H1 (cell line): ENCODE measurements at regions not wholly inside any gene's neighbourhood (a gene's known extent, or its start where the extent isn't known, plus 50 kb on each side); places are given as distances from the start of the nearest gene placed in this dataset.

ENCODE experiments used
- CTCF ChIA-PET: fragments of 300-600 bp; sonication (Branson Sonifier 250); formaldehyde crosslinking; loops from one replicate; lab custom pipeline; 2021; ENCODE audit not compliant: partially characterized antibody; lab: Charles Lee
- POLR2A ChIA-PET: fragments of 300-600 bp; sonication (Branson Sonifier 250); formaldehyde crosslinking; loops from one replicate; lab custom pipeline; 2021; ENCODE audit warnings: inconsistent platforms; ENCODE audit not compliant: partially characterized antibody; lab: Charles Lee
- DNase-seq, 2 experiments: peaks; one replicate each; pipeline versions ENCODE4 v3.0.0 to v3.0.0-alpha.2; 2010 to 2022; ENCODE audit warnings: low spot score in 2 of 2, low read depth in 1 of 2, mixed read lengths in 1 of 2
- FAIRE-seq: peaks from 2 replicates; lab custom pipeline; 2011; peaks lifted over from hg19 to GRCh38; lab: Jason Lieb, UNC
- H2AFZ ChIP-seq: 2 replicates; pipeline ENCODE4 v1.8.1; 2012; ENCODE audit warnings: low read length, inconsistent platforms
- H2AK5ac ChIP-seq: 2 replicates; pipeline ENCODE4 v1.6.1; 2013; ENCODE audit warnings: low read depth, low read length
- H2BK120ac ChIP-seq: replicated peaks from 2 replicates; pipeline ENCODE3; 2013; ENCODE audit warnings: low read depth, low read length, inconsistent platforms
- H2BK12ac ChIP-seq: 2 replicates; pipeline ENCODE4 v1.6.1; 2013; ENCODE audit warnings: low read depth, low read length
- H2BK15ac ChIP-seq: 2 replicates; pipeline ENCODE4 v1.6.1; 2013; ENCODE audit warnings: low read length
- H2BK20ac ChIP-seq: 2 replicates; pipeline ENCODE4 v1.6.1; 2013; ENCODE audit warnings: low read length
- H2BK5ac ChIP-seq: 2 replicates; pipeline ENCODE4 v1.6.1; 2013; ENCODE audit warnings: low read depth, low read length
- H3K14ac ChIP-seq: 2 replicates; pipeline ENCODE4 v1.6.1; 2013; ENCODE audit warnings: inconsistent platforms; ENCODE audit not compliant: insufficient read length
- H3K18ac ChIP-seq: 2 replicates; pipeline ENCODE4 v1.6.1; 2013; ENCODE audit warnings: low read length; ENCODE audit errors: extremely low read depth
- H3K23ac ChIP-seq: 2 replicates; pipeline ENCODE4 v1.6.1; 2013; ENCODE audit warnings: inconsistent platforms; ENCODE audit not compliant: insufficient read length
- H3K23me2 ChIP-seq: 2 replicates; pipeline ENCODE4 v1.6.1; 2013; ENCODE audit warnings: low read depth, low read length
- H3K27ac ChIP-seq: 2 replicates; pipeline ENCODE4 v1.6.1; 2011; ENCODE audit warnings: low read depth, low read length, inconsistent platforms
- H3K27me3 ChIP-seq, 4 experiments: replicated peaks in 1 of 4; 1 replicate in 1 of 4; 2 replicates in 3 of 4; pipeline versions ENCODE4 v1.6.1 to v1.8.1; 2011 to 2013; ENCODE audit warnings: low read length in 3 of 4, mild to moderate bottlenecking in 3 of 4, inconsistent platforms in 2 of 4, mixed read lengths in 2 of 4, moderate library complexity in 1 of 4; ENCODE audit not compliant: control insufficient read depth in 3 of 4, insufficient read depth in 3 of 4; ENCODE audit errors: extremely low read depth in 1 of 4
- H3K36me3 ChIP-seq, 4 experiments: 2 replicates each; pipeline versions ENCODE4 v1.6.1 to v1.8.1; 2011 to 2013; ENCODE audit warnings: mild to moderate bottlenecking in 4 of 4, low read length in 3 of 4, moderate library complexity in 2 of 4, control low read depth in 1 of 4, inconsistent platforms in 1 of 4; ENCODE audit not compliant: insufficient read depth in 4 of 4, control insufficient read depth in 2 of 4
- H3K4ac ChIP-seq: replicated peaks from 2 replicates; pipeline ENCODE3; 2013; ENCODE audit warnings: low read length, low read depth, mixed read lengths, inconsistent platforms; ENCODE audit not compliant: insufficient read length
- H3K4me1 ChIP-seq, 4 experiments: replicated peaks in 1 of 4; 1 replicate in 1 of 4; 2 replicates in 3 of 4; pipeline versions ENCODE4 v1.6.1 to v1.8.1; 2011 to 2013; ENCODE audit warnings: low read length in 3 of 4, inconsistent platforms in 2 of 4, mixed read lengths in 1 of 4; ENCODE audit not compliant: insufficient read depth in 4 of 4, control insufficient read depth in 3 of 4
- H3K4me2 ChIP-seq, 2 experiments: 2 replicates each; pipeline versions ENCODE4 v1.6.1 to v1.8.1; 2011 to 2013; ENCODE audit warnings: low read depth in 2 of 2, low read length in 2 of 2, control low read depth in 1 of 2, inconsistent platforms in 1 of 2, mild to moderate bottlenecking in 1 of 2; ENCODE audit not compliant: insufficient read depth in 1 of 2
- H3K4me3 ChIP-seq, 4 experiments: fragments of 200-600, 300-600 bp in 1 of 4; sonication (generic), shearing (Covaris generic), sonication (Bioruptor Twin) in 1 of 4; 2 replicates each; pipeline versions ENCODE4 v1.5.1 to v1.8.1; 2011 to 2016; ENCODE audit warnings: low read length in 4 of 4, low read depth in 3 of 4, control low read depth in 2 of 4, inconsistent platforms in 2 of 4, mild to moderate bottlenecking in 2 of 4, mixed read lengths in 1 of 4, moderate library complexity in 1 of 4; ENCODE audit not compliant: insufficient read depth in 2 of 4; ENCODE audit errors: extremely low read depth in 1 of 4
- H3K56ac ChIP-seq: replicated peaks from 2 replicates; pipeline ENCODE3; 2013; ENCODE audit warnings: low read depth, mild to moderate bottlenecking, mixed read lengths, low read length, inconsistent platforms; ENCODE audit not compliant: insufficient read length
- H3K79me1 ChIP-seq: 2 replicates; pipeline ENCODE4 v1.6.1; 2013; ENCODE audit warnings: low read depth, low read length, control low read depth
- H3K79me2 ChIP-seq, 2 experiments: 2 replicates each; pipeline versions ENCODE4 v1.6.1 to v1.8.1; 2012 to 2013; ENCODE audit warnings: low read length in 2 of 2, mild to moderate bottlenecking in 2 of 2, inconsistent platforms in 1 of 2; ENCODE audit not compliant: insufficient read depth in 2 of 2, control insufficient read depth in 1 of 2
- H3K9ac ChIP-seq, 4 experiments: replicated peaks in 1 of 4; 1 replicate in 1 of 4; 2 replicates in 3 of 4; pipeline versions ENCODE4 v1.6.1 to v1.8.1; 2011 to 2013; ENCODE audit warnings: low read depth in 3 of 4, low read length in 3 of 4, control low read depth in 2 of 4, mild to moderate bottlenecking in 2 of 4, moderate library complexity in 2 of 4, inconsistent platforms in 1 of 4; ENCODE audit errors: extremely low read depth in 1 of 4
- H3K9me3 ChIP-seq, 2 experiments: 2 replicates each; pipeline versions ENCODE4 v1.6.1 to v1.8.1; 2012 to 2013; ENCODE audit warnings: mild to moderate bottlenecking in 2 of 2, moderate library complexity in 2 of 2, control low read depth in 1 of 2, inconsistent platforms in 1 of 2, low read depth in 1 of 2, low read length in 1 of 2, mixed read lengths in 1 of 2; ENCODE audit not compliant: insufficient read depth in 2 of 2
- H4K20me1 ChIP-seq, 2 experiments: replicated peaks in 1 of 2; 2 replicates each; pipeline versions ENCODE3 to v1.8.1; 2011 to 2013; ENCODE audit warnings: inconsistent platforms in 2 of 2, low read length in 2 of 2, mild to moderate bottlenecking in 1 of 2; ENCODE audit not compliant: insufficient read depth in 2 of 2, control insufficient read depth in 1 of 2
- H4K5ac ChIP-seq: 2 replicates; pipeline ENCODE4 v1.6.1; 2013; ENCODE audit warnings: low read length, low read depth, mixed read lengths, inconsistent platforms; ENCODE audit not compliant: insufficient read length
- H4K8ac ChIP-seq: 2 replicates; pipeline ENCODE4 v1.8.0; 2013; ENCODE audit warnings: mild to moderate bottlenecking, moderate library complexity, low read length, inconsistent platforms; ENCODE audit not compliant: insufficient read depth; ENCODE audit errors: extremely low read depth
- H4K91ac ChIP-seq: replicated peaks from 2 replicates; pipeline ENCODE3; 2013; ENCODE audit warnings: low read length, mixed read lengths, inconsistent platforms; ENCODE audit not compliant: insufficient read length
- ASH2L ChIP-seq: fragments of 200-600, 300-600 bp; sonication (generic); IDR thresholded peaks from one replicate; pipeline ENCODE4 v1.7.1; 2017; ENCODE audit warnings: low read length
- ATF3 ChIP-seq: IDR thresholded peaks from 2 replicates; pipeline ENCODE4 v1.6.1; 2011; ENCODE audit warnings: low read depth, mild to moderate bottlenecking, low read length; ENCODE audit not compliant: insufficient read depth
- BCL11A ChIP-seq, 2 experiments: IDR thresholded peaks; one replicate each; pipeline ENCODE4 v1.6.1; 2011; ENCODE audit warnings: low read depth in 2 of 2, low read length in 2 of 2, mild to moderate bottlenecking in 2 of 2
- CBX5 ChIP-seq: fragments of 300-800, 300-1000 bp; sonication (generic); IDR thresholded peaks from 2 replicates; pipeline ENCODE4 v1.7.1; 2016; ENCODE audit warnings: antibody characterized with exemption, low read length, low read depth
- CBX8 ChIP-seq: fragments of 300-800, 300-1000 bp; sonication (generic); IDR thresholded peaks from 2 replicates; pipeline ENCODE4 v1.7.1; 2016; ENCODE audit warnings: low read depth, low read length, borderline replicate concordance
- CEBPB ChIP-seq: IDR thresholded peaks from 2 replicates; pipeline ENCODE4 v1.6.1; 2012; ENCODE audit warnings: low read depth, low read length
- CTBP2 ChIP-seq: IDR thresholded peaks from 2 replicates; pipeline ENCODE4 v1.7.0; 2011; ENCODE audit warnings: borderline replicate concordance, mild to moderate bottlenecking, moderate library complexity, mixed read lengths, low read length; ENCODE audit not compliant: insufficient read depth, insufficient read length
- GABPA ChIP-seq: IDR thresholded peaks from 2 replicates; pipeline ENCODE4 v1.6.1; 2011; ENCODE audit warnings: mild to moderate bottlenecking, low read length, moderate library complexity, borderline replicate concordance; ENCODE audit not compliant: insufficient read depth
- HDAC2 ChIP-seq, 2 experiments: fragments of 300-600 bp in 1 of 2; sonication (generic) in 1 of 2; IDR thresholded peaks; 2 replicates each; pipeline ENCODE4 v1.6.1; 2011 to 2012; ENCODE audit warnings: low read depth in 2 of 2, low read length in 2 of 2, mild to moderate bottlenecking in 2 of 2, moderate library complexity in 2 of 2, borderline replicate concordance in 1 of 2, inconsistent platforms in 1 of 2
- JUN ChIP-seq: IDR thresholded peaks from 2 replicates; pipeline ENCODE4 v1.6.1; 2011; ENCODE audit warnings: low read depth, mild to moderate bottlenecking, improper control_type of control experiment, low read length
- KDM5A ChIP-seq: fragments of 200-600 bp; IDR thresholded peaks from 2 replicates; pipeline ENCODE4 v1.7.1; 2012; ENCODE audit warnings: mild to moderate bottlenecking, low read length, inconsistent platforms, mixed read lengths
- POLR2A ChIP-seq, 2 experiments: IDR thresholded peaks; 1 replicate in 1 of 2; 2 replicates in 1 of 2; pipeline ENCODE4 v1.6.1; 2011; ENCODE audit warnings: low read depth in 2 of 2, low read length in 2 of 2, mild to moderate bottlenecking in 2 of 2; ENCODE audit errors: control extremely low read depth in 1 of 2
- POLR2AphosphoS5 ChIP-seq: IDR thresholded peaks from 2 replicates; pipeline ENCODE4 v1.6.1; 2011; ENCODE audit warnings: low read depth, low read length
- SAP30 ChIP-seq: fragments of 300-600 bp; sonication (generic); IDR thresholded peaks from 2 replicates; pipeline ENCODE4 v1.7.1; 2012; ENCODE audit warnings: low read length, moderate library complexity, mild to moderate bottlenecking, inconsistent platforms; ENCODE audit not compliant: insufficient read depth, insufficient replicate concordance
- SIX5 ChIP-seq: IDR thresholded peaks from 2 replicates; pipeline ENCODE4 v1.6.1; 2011; ENCODE audit warnings: mild to moderate bottlenecking, low read depth, low read length
- SP4 ChIP-seq: IDR thresholded peaks from 2 replicates; pipeline ENCODE4 v1.6.1; 2012; ENCODE audit warnings: low read length, inconsistent platforms
- SUZ12 ChIP-seq: fragments of 200-600 bp; sonication (generic); IDR thresholded peaks from 2 replicates; pipeline ENCODE4 v1.6.1; 2012; ENCODE audit warnings: mild to moderate bottlenecking, inconsistent platforms, low read length, moderate library complexity, mixed read lengths

- no peak overlapping the region for H2BK12ac ChIP-seq
- no peaks in the 10 kb centered on the region for H3K27me3 ChIP-seq
- H3K4me1 ChIP-seq, result no peaks in the 10 kb centered on the region
- H4K5ac ChIP-seq, result no peak overlapping the region
- H3K56ac ChIP-seq, result no peak overlapping the region
- ChIA-PET CTCF (no interaction called here), POLR2A (no interaction called here)
- H2AK5ac ChIP-seq, result no peak overlapping the region
- H3K27ac ChIP-seq, result no peak overlapping the region
- H3K36me3 ChIP-seq, result no peaks in the 10 kb centered on the region
- no peak overlapping the region for H3K4me3 ChIP-seq
- H3K9me3 ChIP-seq, result no peaks in the 10 kb centered on the region
- FAIRE-seq, result peak; percentile 58
- H3K23ac ChIP-seq, result no peak overlapping the region
- no peaks in the 10 kb centered on the region for H3K79me1 ChIP-seq
- DNase-seq, result no peak
- H4K91ac ChIP-seq, result no peak overlapping the region
- H3K9ac ChIP-seq, result no peak overlapping the region
- no peak overlapping the region for H4K8ac ChIP-seq
- H2BK20ac ChIP-seq, result no peak overlapping the region
- no peaks in the 10 kb centered on the region for H4K20me1 ChIP-seq
- no peak overlapping the region for H3K18ac ChIP-seq
- no peaks in the 10 kb centered on the region for H3K79me2 ChIP-seq
- H2AFZ ChIP-seq, result no peak overlapping the region
- no peak overlapping the region for H2BK120ac ChIP-seq
- no peak overlapping the region for H3K14ac ChIP-seq
- no peaks in the 10 kb centered on the region for H3K23me2 ChIP-seq
- H3K4ac ChIP-seq, result no peak overlapping the region
- H2BK15ac ChIP-seq, result no peak overlapping the region
- no peak overlapping the region for H3K4me2 ChIP-seq
- H2BK5ac ChIP-seq, result no peak overlapping the region
- TF ChIP-seq CEBPB, result no peak
- TF ChIP-seq BCL11A (IDR thresholded peaks at IDR 0.05; ENCODE audit: low read depth in 2 of 2, low read length in 2 of 2), result no peak
- no peak for TF ChIP-seq ASH2L
- no peak for TF ChIP-seq SUZ12
- TF ChIP-seq KDM5A, result no peak
- TF ChIP-seq GABPA, result no peak
- TF ChIP-seq ATF3, result no peak
- no peak for TF ChIP-seq SP4
- TF ChIP-seq POLR2A (IDR thresholded peaks at IDR 0.05; ENCODE audit: control extremely low read depth in 1 of 2, low read depth in 2 of 2, low read length in 2 of 2), result no peak
- TF ChIP-seq CBX8, result no peak
- TF ChIP-seq JUN, result no peak
- no peak for TF ChIP-seq SIX5
- no peak for TF ChIP-seq POLR2AphosphoS5
- no peak for TF ChIP-seq CBX5
- no peak for TF ChIP-seq HDAC2 (IDR thresholded peaks at IDR 0.05; ENCODE audit: borderline replicate concordance in 1 of 2, low read depth in 2 of 2, low read length in 2 of 2)
- TF ChIP-seq CTBP2, result no peak
- TF ChIP-seq SAP30, result no peak
These were observed 153.7 kb downstream of the PPP4R3C start for GRCh38 chrX:27309406-27309805.
